GM21576 (cell line): ENCODE measurements at regions not wholly inside any gene's neighbourhood (a gene's known extent, or its start where the extent isn't known, plus 50 kb on each side); places are given as distances from the start of the nearest gene placed in this dataset.
A peak's percentile ranks its signal among the peaks of the same experiment; 100 is the strongest.

ENCODE experiments used
- ATAC-seq: cut with Tn5 transposase; IDR thresholded peaks from one replicate; pipeline ENCODE4 v1.9.1; 2021; ENCODE audit warnings: mild to moderate bottlenecking, moderate library complexity; ENCODE audit not compliant: unreplicated experiment

GRCh38 chr14:51145246-51145645 is 50.3 kb upstream of the TRIM9 start:
- no peak for ATAC-seq

GRCh38 chr14:51147183-51147582 is 52.3 kb upstream of the TRIM9 start:
- no peak for ATAC-seq

GRCh38 chr14:51155326-51155725 is 60.4 kb upstream of the TRIM9 start:
- ATAC-seq: no peak

- ATAC-seq: peak; percentile 75
These were observed 62.1 kb upstream of the TRIM9 start for GRCh38 chr14:51157012-51157411.

- no peak for ATAC-seq
These were observed 66.0 kb upstream of the TRIM9 start for GRCh38 chr14:51160871-51161270.

GRCh38 chr14:51165415-51165814 is 70.5 kb upstream of the TRIM9 start:
- ATAC-seq: no peak

- no peak for ATAC-seq
These were observed 72.3 kb upstream of the TMX1 start for GRCh38 chr14:51167587-51168214.

GRCh38 chr14:51168215-51168613 is 71.8 kb upstream of the TMX1 start:
- no peak for ATAC-seq

GRCh38 chr14:51173863-51174262 is 66.2 kb upstream of the TMX1 start:
- no peak for ATAC-seq

GRCh38 chr14:51176839-51177238 is 63.2 kb upstream of the TMX1 start:
- no peak for ATAC-seq

GRCh38 chr14:51180577-51180976 is 59.5 kb upstream of the TMX1 start:
- ATAC-seq: peak; percentile 90

GRCh38 chr14:51182131-51182565 is 57.9 kb upstream of the TMX1 start:
- ATAC-seq: no peak

GRCh38 chr14:51185180-51185579 is 54.9 kb upstream of the TMX1 start:
- ATAC-seq: no peak

GRCh38 chr14:51185754-51186153 is 54.3 kb upstream of the TMX1 start:
- ATAC-seq: peak; percentile 91

- ATAC-seq: no peak
These were observed 51.4 kb upstream of the TMX1 start for GRCh38 chr14:51188566-51189185.

- no peak for ATAC-seq
These were observed 50.3 kb upstream of the TMX1 start for GRCh38 chr14:51189600-51190376.
